ENCODE measurements at regions not wholly inside any gene's neighbourhood (a gene's known extent, or its start where the extent isn't known, plus 50 kb on each side); places are given as distances from the start of the nearest gene placed in this dataset.
A peak's percentile ranks its signal among the peaks of the same experiment; 100 is the strongest.
"Not testable (repeated sequence)": the region's sequence is repeated elsewhere in the genome, so short reads cannot be mapped to it uniquely, and the experiment has no call there.

GRCh38 chr4:141352909-141353525, 132.3 kb downstream of the ZNF330 start:
- no peak for TF ChIP-seq POLR2A (IDR thresholded peaks at IDR 0.05)
- TF ChIP-seq, protein P1, sequence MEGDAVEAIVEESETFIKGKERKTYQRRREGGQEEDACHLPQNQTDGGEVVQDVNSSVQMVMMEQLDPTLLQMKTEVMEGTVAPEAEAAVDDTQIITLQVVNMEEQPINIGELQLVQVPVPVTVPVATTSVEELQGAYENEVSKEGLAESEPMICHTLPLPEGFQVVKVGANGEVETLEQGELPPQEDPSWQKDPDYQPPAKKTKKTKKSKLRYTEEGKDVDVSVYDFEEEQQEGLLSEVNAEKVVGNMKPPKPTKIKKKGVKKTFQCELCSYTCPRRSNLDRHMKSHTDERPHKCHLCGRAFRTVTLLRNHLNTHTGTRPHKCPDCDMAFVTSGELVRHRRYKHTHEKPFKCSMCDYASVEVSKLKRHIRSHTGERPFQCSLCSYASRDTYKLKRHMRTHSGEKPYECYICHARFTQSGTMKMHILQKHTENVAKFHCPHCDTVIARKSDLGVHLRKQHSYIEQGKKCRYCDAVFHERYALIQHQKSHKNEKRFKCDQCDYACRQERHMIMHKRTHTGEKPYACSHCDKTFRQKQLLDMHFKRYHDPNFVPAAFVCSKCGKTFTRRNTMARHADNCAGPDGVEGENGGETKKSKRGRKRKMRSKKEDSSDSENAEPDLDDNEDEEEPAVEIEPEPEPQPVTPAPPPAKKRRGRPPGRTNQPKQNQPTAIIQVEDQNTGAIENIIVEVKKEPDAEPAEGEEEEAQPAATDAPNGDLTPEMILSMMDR (IDR thresholded peaks at IDR 0.05), result no peak
- Histone ChIP-seq H3K27me3 (no peaks in the 10 kb centered on the region), H3K4me3 (no peak overlapping the region), H3K36me3 (replicated peaks in 1 of 2; ENCODE audit: insufficient read depth in 1 of 2, low read depth in 2 of 2) (no peaks in the 10 kb centered on the region), H3K4me1 (peaks cover 15% of the 10 kb centered on the region), H3K9me3 (no peaks in the 10 kb centered on the region), H3K27ac (peak overlapping the region in 2 of 4 donors; percentile 21 to 59)
- DNase-seq, result no peak
- no peak for ATAC-seq
- WGBS, 2 donors, result 37 to 52% methylated on average over 5 of the region's 5 CpGs
- intact Hi-C loops (cut with DNase I), result no loop called here

GRCh38 chr4:141356321-141356962, 135.7 kb downstream of the ZNF330 start:
- WGBS, 2 donors, result 44 to 64% methylated on average over 1 of the region's 1 CpG
- no peaks in the 10 kb centered on the region for H3K36me3 ChIP-seq (replicated peaks in 1 of 2; ENCODE audit: insufficient read depth in 1 of 2, low read depth in 2 of 2)
- no peaks in the 10 kb centered on the region for H3K9me3 ChIP-seq
- intact Hi-C loops (cut with DNase I), result no loop called here
- no peaks in the 10 kb centered on the region for H3K4me1 ChIP-seq
- no peak for DNase-seq
- TF ChIP-seq, protein P1 (IDR thresholded peaks at IDR 0.05), result no peak
- no peak for TF ChIP-seq POLR2A (IDR thresholded peaks at IDR 0.05)
- no peak for ATAC-seq
- H3K4me3 ChIP-seq, result no peak overlapping the region
- H3K27me3 ChIP-seq, result no peaks in the 10 kb centered on the region
- H3K27ac ChIP-seq, result no peak overlapping the region

- no peaks in the 10 kb centered on the region for H3K27me3 ChIP-seq
- no peaks in the 10 kb centered on the region for H3K4me1 ChIP-seq
- no peaks in the 10 kb centered on the region for H3K9me3 ChIP-seq
- DNase-seq, result no peak
- H3K4me3 ChIP-seq, result no peak overlapping the region
- no peaks in the 10 kb centered on the region for H3K36me3 ChIP-seq (replicated peaks in 1 of 2; ENCODE audit: insufficient read depth in 1 of 2, low read depth in 2 of 2)
- no peak for ATAC-seq
- intact Hi-C loops (cut with DNase I), result no loop called here
- no peak overlapping the region for H3K27ac ChIP-seq
- TF ChIP-seq, protein P1 (IDR thresholded peaks at IDR 0.05), result no peak
- no peak for TF ChIP-seq POLR2A (IDR thresholded peaks at IDR 0.05)
Measured at GRCh38 chr4:141356963-141357335, 136.3 kb downstream of the ZNF330 start.

- H3K36me3 ChIP-seq (replicated peaks in 1 of 2; ENCODE audit: insufficient read depth in 1 of 2, low read depth in 2 of 2); H3K4me3 ChIP-seq; H3K27ac ChIP-seq; intact Hi-C loops (cut with DNase I); H3K9me3 ChIP-seq; H3K27me3 ChIP-seq; DNase-seq; H3K4me1 ChIP-seq; ATAC-seq: not testable (repeated sequence)
- whole genome bisulfite sequencing, 2 donors, result 89 to 90% methylated on average over 3 of the region's 3 CpGs
Measured at GRCh38 chr4:141368241-141368640, 147.5 kb downstream of the ZNF330 start.

- no peak for ATAC-seq
- 59 to 64% methylated on average over 3 of the region's 3 CpGs for WGBS, 2 donors
Measured at GRCh38 chr4:141371206-141371605, 150.5 kb downstream of the ZNF330 start.

More at GRCh38 chr4:141371206-141371605, 150.5 kb downstream of the ZNF330 start:
- intact Hi-C loops (cut with DNase I), result no loop called here
- Histone ChIP-seq H3K4me3 (no peak overlapping the region), H3K36me3 (replicated peaks in 1 of 2; ENCODE audit: insufficient read depth in 1 of 2, low read depth in 2 of 2) (no peaks in the 10 kb centered on the region), H3K27me3 (no peaks in the 10 kb centered on the region), H3K9me3 (no peaks in the 10 kb centered on the region), H3K4me1 (no peaks in the 10 kb centered on the region), H3K27ac (no peak overlapping the region)
- TF ChIP-seq, protein P1 (IDR thresholded peaks at IDR 0.05), result no peak
- no peak for TF ChIP-seq POLR2A (IDR thresholded peaks at IDR 0.05)
- DNase-seq, result no peak

Data from body of pancreas (tissue), 4 donors.